Keratinocyte (primary cell): ENCODE measurements at regions not wholly inside any gene's neighbourhood (a gene's known extent, or its start where the extent isn't known, plus 50 kb on each side); places are given as distances from the start of the nearest gene placed in this dataset.
"Not testable (repeated sequence)": the region's sequence is repeated elsewhere in the genome, so short reads cannot be mapped to it uniquely, and the experiment has no call there.

Source experiments
- DNase-seq: peaks from one replicate; pipeline ENCODE4 v3.0.0-alpha.2; 2011; ENCODE audit warnings: low read depth, missing footprints, low spot score
- FAIRE-seq: peaks from 2 replicates; lab custom pipeline; 2011; peaks lifted over from hg19 to GRCh38; lab: Jason Lieb, UNC
- H2AFZ ChIP-seq: 2 replicates; pipeline ENCODE4 v1.6.0; 2012; ENCODE audit warnings: low read length, control low read depth, inconsistent platforms; ENCODE audit not compliant: control insufficient read depth
- H3K27ac ChIP-seq: 2 replicates; pipeline ENCODE4 v1.5.1; 2011; ENCODE audit warnings: low read length; ENCODE audit not compliant: control insufficient read depth, insufficient read depth
- H3K27me3 ChIP-seq: 3 replicates; pipeline ENCODE4 v1.6.0; 2011; ENCODE audit warnings: low read length; ENCODE audit not compliant: control insufficient read depth, insufficient read depth; ENCODE audit errors: extremely low read depth
- H3K36me3 ChIP-seq, 2 experiments: 2 replicates in 1 of 2; 3 replicates in 1 of 2; pipeline ENCODE4 v1.5.1; 2011; ENCODE audit warnings: low read length in 2 of 2, mild to moderate bottlenecking in 1 of 2; ENCODE audit not compliant: control insufficient read depth in 2 of 2, insufficient read depth in 2 of 2; ENCODE audit errors: extremely low read depth in 1 of 2
- H3K4me1 ChIP-seq: 3 replicates; pipeline ENCODE4 v1.5.1; 2011; ENCODE audit warnings: low read length; ENCODE audit not compliant: control insufficient read depth, insufficient read depth; ENCODE audit errors: extremely low read depth
- H3K4me2 ChIP-seq: 3 replicates; pipeline ENCODE4 v1.6.0; 2011; ENCODE audit warnings: low read depth, low read length; ENCODE audit not compliant: control insufficient read depth, insufficient read depth; ENCODE audit errors: extremely low read depth
- H3K4me3 ChIP-seq, 3 experiments: fragments of 200-600 bp in 1 of 3; sonication (generic) in 1 of 3; 2 replicates in 2 of 3; 3 replicates in 1 of 3; pipeline ENCODE4 v1.5.1; 2011 to 2016; ENCODE audit warnings: low read length in 3 of 3, mild to moderate bottlenecking in 3 of 3, control low read depth in 2 of 3, inconsistent platforms in 1 of 3, low read depth in 1 of 3, mixed read lengths in 1 of 3, mixed run types in 1 of 3, moderate library complexity in 1 of 3; ENCODE audit not compliant: control insufficient read depth in 2 of 3, insufficient read depth in 2 of 3; ENCODE audit errors: extremely low read depth in 1 of 3
- H3K79me2 ChIP-seq: 2 replicates; pipeline ENCODE4 v1.6.0; 2012; ENCODE audit warnings: low read length; ENCODE audit not compliant: control insufficient read depth, insufficient read depth
- H3K9ac ChIP-seq: 3 replicates; pipeline ENCODE4 v1.6.0; 2011; ENCODE audit warnings: low read length; ENCODE audit not compliant: control insufficient read depth, insufficient read depth; ENCODE audit errors: extremely low read depth
- H3K9me1 ChIP-seq: 3 replicates; pipeline ENCODE4 v1.6.0; 2011; ENCODE audit warnings: low read length; ENCODE audit not compliant: control insufficient read depth, insufficient read depth; ENCODE audit errors: extremely low read depth
- H3K9me3 ChIP-seq: 2 replicates; pipeline ENCODE4 v1.5.1; 2012; ENCODE audit warnings: low read depth, low read length; ENCODE audit not compliant: control insufficient read depth
- H4K20me1 ChIP-seq: 3 replicates; pipeline ENCODE4 v1.6.0; 2011; ENCODE audit warnings: low read length; ENCODE audit not compliant: control insufficient read depth, insufficient read depth; ENCODE audit errors: extremely low read depth
- EZH2 ChIP-seq: IDR thresholded peaks from one replicate; pipeline ENCODE4 v1.6.1; 2012; ENCODE audit warnings: inconsistent platforms, mild to moderate bottlenecking, low read length, moderate library complexity
- dilution Hi-C: fragments of 300-500 bp; cut with MboI; formaldehyde crosslinking; loops from one replicate; pipeline ENCODE4 v1.7.0; 2020; ENCODE audit warnings: low sequenced_read_pairs; ENCODE audit not compliant: extremely low pct_ligation_motif_present
- TF ChIP-seq, protein P1 (sequence below), 3 experiments: IDR thresholded peaks in 1 of 3; conservative IDR thresholded peaks in 1 of 3; optimal IDR thresholded peaks in 1 of 3; 2 replicates in 2 of 3; 3 replicates in 1 of 3; pipeline versions ENCODE3 to v1.5.1; 2011; ENCODE audit warnings: low read length in 3 of 3, mild to moderate bottlenecking in 3 of 3, moderate library complexity in 2 of 3, control low read depth in 1 of 3, inconsistent platforms in 1 of 3; ENCODE audit not compliant: insufficient read depth in 2 of 3; ENCODE audit errors: extremely low read depth in 1 of 3

DNA sequence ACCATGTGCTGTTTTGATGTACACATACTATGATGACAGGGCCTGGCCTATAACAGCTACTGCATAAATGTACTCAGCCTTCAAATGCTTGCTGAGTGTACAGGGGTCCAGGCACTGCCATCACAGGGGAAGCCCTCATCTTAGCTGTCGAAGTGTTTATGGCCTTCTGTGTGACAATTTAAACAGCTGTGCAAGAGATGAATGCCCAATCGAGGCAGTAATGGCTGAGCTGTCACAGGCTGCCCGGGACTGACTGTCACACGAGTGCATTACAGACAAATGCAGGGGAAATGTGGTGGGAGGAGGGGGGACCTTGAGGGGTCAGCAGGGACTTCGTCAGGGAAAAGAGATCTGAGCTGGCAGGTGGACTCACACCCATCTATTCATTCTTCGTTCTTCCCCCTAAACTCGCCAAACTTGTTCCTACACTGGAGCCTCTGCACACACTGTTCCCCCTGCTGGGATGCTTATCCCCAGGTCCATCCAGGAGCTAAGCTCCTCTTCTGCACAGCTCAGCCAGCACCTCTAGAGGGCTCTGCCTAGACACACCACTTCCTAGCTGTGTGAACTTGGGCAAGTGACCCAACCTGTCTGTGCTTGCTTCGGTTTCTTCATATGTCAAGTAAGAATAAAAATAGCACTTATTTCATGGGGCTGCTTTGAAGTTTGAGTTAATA is 156.2 kb upstream of the IQSEC1 start:
- H3K4me2 ChIP-seq, result no peak overlapping the region
- TF ChIP-seq EZH2, result no peak
- TF ChIP-seq, protein P1, sequence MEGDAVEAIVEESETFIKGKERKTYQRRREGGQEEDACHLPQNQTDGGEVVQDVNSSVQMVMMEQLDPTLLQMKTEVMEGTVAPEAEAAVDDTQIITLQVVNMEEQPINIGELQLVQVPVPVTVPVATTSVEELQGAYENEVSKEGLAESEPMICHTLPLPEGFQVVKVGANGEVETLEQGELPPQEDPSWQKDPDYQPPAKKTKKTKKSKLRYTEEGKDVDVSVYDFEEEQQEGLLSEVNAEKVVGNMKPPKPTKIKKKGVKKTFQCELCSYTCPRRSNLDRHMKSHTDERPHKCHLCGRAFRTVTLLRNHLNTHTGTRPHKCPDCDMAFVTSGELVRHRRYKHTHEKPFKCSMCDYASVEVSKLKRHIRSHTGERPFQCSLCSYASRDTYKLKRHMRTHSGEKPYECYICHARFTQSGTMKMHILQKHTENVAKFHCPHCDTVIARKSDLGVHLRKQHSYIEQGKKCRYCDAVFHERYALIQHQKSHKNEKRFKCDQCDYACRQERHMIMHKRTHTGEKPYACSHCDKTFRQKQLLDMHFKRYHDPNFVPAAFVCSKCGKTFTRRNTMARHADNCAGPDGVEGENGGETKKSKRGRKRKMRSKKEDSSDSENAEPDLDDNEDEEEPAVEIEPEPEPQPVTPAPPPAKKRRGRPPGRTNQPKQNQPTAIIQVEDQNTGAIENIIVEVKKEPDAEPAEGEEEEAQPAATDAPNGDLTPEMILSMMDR (optimal IDR thresholded peaks at IDR 0.05 in 1 of 3, IDR thresholded peaks at IDR 0.05 in 1 of 3, conservative IDR thresholded peaks at IDR 0.05 in 1 of 3; ENCODE audit: extremely low read depth in 1 of 3, insufficient read depth in 2 of 3, low read length in 3 of 3), result peak; percentile 85 to 87 (median 85)
- H3K4me1 ChIP-seq, result peaks cover 10% of the 10 kb centered on the region
- H3K9me1 ChIP-seq, result no peaks in the 10 kb centered on the region
- H3K4me3 ChIP-seq, result no peak overlapping the region
- H3K9ac ChIP-seq, result no peak overlapping the region
- no peaks in the 10 kb centered on the region for H3K36me3 ChIP-seq
- no peaks in the 10 kb centered on the region for H3K27me3 ChIP-seq
- no peak overlapping the region for H2AFZ ChIP-seq
- H4K20me1 ChIP-seq, result no peaks in the 10 kb centered on the region
- no peak overlapping the region for H3K27ac ChIP-seq
- DNase-seq, result peak; percentile 45
- FAIRE-seq, result peak; percentile 82
- no peaks in the 10 kb centered on the region for H3K79me2 ChIP-seq
- H3K9me3 ChIP-seq, result no peaks in the 10 kb centered on the region
- dilution Hi-C loops, result no loop called here

DNA sequence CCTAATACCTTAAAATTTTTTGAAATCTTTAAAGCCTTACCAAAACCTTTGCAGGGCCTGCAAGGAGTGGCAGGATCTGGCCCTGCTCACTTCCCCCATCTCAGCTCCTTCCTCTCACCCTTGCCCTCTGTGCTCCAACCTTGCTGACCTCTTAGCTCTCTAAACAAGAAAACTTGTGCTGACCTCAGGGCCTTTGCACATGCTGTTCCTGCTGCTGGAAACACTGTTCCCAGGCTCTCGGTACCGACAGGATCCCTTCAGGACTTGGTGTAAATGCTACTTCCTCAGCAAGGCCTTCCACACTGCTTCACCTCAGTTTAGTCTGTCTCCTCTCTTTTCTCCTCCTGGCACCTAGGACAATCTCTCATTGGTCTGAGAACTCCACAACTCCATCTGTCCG is 155.4 kb upstream of the IQSEC1 start:
- Histone ChIP-seq H3K4me3 (no peak overlapping the region), H3K79me2 (no peaks in the 10 kb centered on the region), H3K9me3 (no peaks in the 10 kb centered on the region), H4K20me1 (no peaks in the 10 kb centered on the region), H3K36me3 (no peaks in the 10 kb centered on the region), H3K4me1 (peaks cover 13% of the 10 kb centered on the region), H3K27me3 (no peaks in the 10 kb centered on the region), H3K27ac (no peak overlapping the region), H3K9me1 (no peaks in the 10 kb centered on the region), H3K4me2 (no peak overlapping the region), H2AFZ (no peak overlapping the region), H3K9ac (no peak overlapping the region)
- no peak for TF ChIP-seq EZH2
- TF ChIP-seq, protein P1 (optimal IDR thresholded peaks at IDR 0.05 in 1 of 3, IDR thresholded peaks at IDR 0.05 in 1 of 3, conservative IDR thresholded peaks at IDR 0.05 in 1 of 3; ENCODE audit: extremely low read depth in 1 of 3, insufficient read depth in 2 of 3, low read length in 3 of 3), result no peak
- FAIRE-seq, result no peak
- dilution Hi-C loops, result no loop called here
- DNase-seq, result no peak

DNA sequence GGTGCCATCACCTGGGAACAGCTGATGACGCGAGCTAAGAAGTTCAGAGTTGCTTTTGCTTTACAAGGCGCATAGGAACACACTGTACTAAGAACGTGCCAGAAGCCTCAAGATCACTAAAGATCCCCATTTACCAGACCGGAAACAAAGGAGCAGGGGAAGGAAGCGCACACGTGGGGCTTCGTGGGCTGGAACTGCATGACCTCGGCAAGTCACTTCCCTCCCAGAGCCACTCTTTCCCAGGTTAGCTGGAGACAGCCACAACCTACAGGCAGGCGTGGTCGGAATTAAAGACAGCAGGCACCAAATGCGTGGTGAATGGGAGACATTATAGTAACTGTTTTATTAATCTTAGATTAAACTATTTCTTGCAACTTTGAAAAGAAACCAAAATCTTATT is 154.9 kb upstream of the IQSEC1 start:
- H3K36me3 ChIP-seq, H3K27ac ChIP-seq, H3K9ac ChIP-seq, H3K79me2 ChIP-seq, H3K9me3 ChIP-seq, FAIRE-seq, H3K4me2 ChIP-seq, H2AFZ ChIP-seq, H3K27me3 ChIP-seq, H3K9me1 ChIP-seq, DNase-seq, dilution Hi-C loops, H4K20me1 ChIP-seq, H3K4me3 ChIP-seq: not testable (repeated sequence)
- H3K4me1 ChIP-seq, result peaks cover 15% of the 10 kb centered on the region
